Upper lobe of right lung (tissue), 1 donor: ENCODE measurements at regions not wholly inside any gene's neighbourhood (a gene's known extent, or its start where the extent isn't known, plus 50 kb on each side); places are given as distances from the start of the nearest gene placed in this dataset.

ENCODE experiments used
- ATAC-seq: fragments of 200-7000 bp; cut with Tn5 transposase; one replicate; pipeline ENCODE4 v1.9.1; 2020; ENCODE audit warnings: mild to moderate bottlenecking, moderate library complexity
- DNase-seq: peaks from one replicate; pipeline ENCODE4 v3.0.0-alpha.2; 2020
- H3K27ac ChIP-seq: fragments of 200-600 bp; one replicate; pipeline ENCODE4 v1.8.0; 2022
- H3K27me3 ChIP-seq: fragments of 200-600 bp; one replicate; pipeline ENCODE4 v1.8.0; 2022; ENCODE audit warnings: mild to moderate bottlenecking
- H3K36me3 ChIP-seq: fragments of 200-600 bp; one replicate; pipeline ENCODE4 v1.8.0; 2022
- H3K4me1 ChIP-seq: fragments of 200-600 bp; one replicate; pipeline ENCODE4 v1.8.0; 2022
- H3K4me3 ChIP-seq: fragments of 200-600 bp; one replicate; pipeline ENCODE4 v1.8.0; 2022; ENCODE audit warnings: mild to moderate bottlenecking
- H3K9me3 ChIP-seq: fragments of 200-600 bp; one replicate; pipeline ENCODE4 v1.8.0; 2022
- CTCF ChIP-seq: fragments of 200-600 bp; IDR thresholded peaks from one replicate; pipeline ENCODE4 v1.8.0; 2022; ENCODE audit warnings: antibody characterized with exemption
- intact Hi-C: fragments of 100-400 bp; cut with DNase I; formaldehyde crosslinking; loops from one replicate; pipeline ENCODE4 v1.11.0; 2022
- donor health status: DM: no; HTN: yes; CAD: no; lungs with severe emphysema.

GRCh38 chr3:70818145-70818544, 505.7 kb upstream of the MDFIC2 start:
- Histone ChIP-seq H3K9me3 (no peaks in the 10 kb centered on the region), H3K4me3 (no peak overlapping the region), H3K27ac (no peak overlapping the region), H3K4me1 (no peaks in the 10 kb centered on the region), H3K36me3 (no peaks in the 10 kb centered on the region), H3K27me3 (no peaks in the 10 kb centered on the region)
- DNase-seq (no peak), ATAC-seq (no peak)
- intact Hi-C loops = no loop called here
- no peak for TF ChIP-seq CTCF

GRCh38 chr3:70816346-70816745, 503.9 kb upstream of the MDFIC2 start:
- no peak for ATAC-seq

GRCh38 chr3:70815817-70816216, 503.4 kb upstream of the MDFIC2 start:
- intact Hi-C loops = no loop called here
- H3K36me3 ChIP-seq = no peaks in the 10 kb centered on the region
- H3K4me1 ChIP-seq = no peaks in the 10 kb centered on the region
- TF ChIP-seq CTCF = no peak
- no peak overlapping the region for H3K27ac ChIP-seq
- DNase-seq (no peak), ATAC-seq (no peak)
- no peaks in the 10 kb centered on the region for H3K27me3 ChIP-seq
- H3K9me3 ChIP-seq = no peaks in the 10 kb centered on the region
- no peak overlapping the region for H3K4me3 ChIP-seq

More at GRCh38 chr3:70816346-70816745, 503.9 kb upstream of the MDFIC2 start:
- Histone ChIP-seq H3K4me1 (no peaks in the 10 kb centered on the region), H3K4me3 (no peak overlapping the region), H3K9me3 (no peaks in the 10 kb centered on the region), H3K27me3 (no peaks in the 10 kb centered on the region), H3K27ac (no peak overlapping the region), H3K36me3 (no peaks in the 10 kb centered on the region)
- no peak for TF ChIP-seq CTCF
- no peak for DNase-seq
- intact Hi-C loops = no loop called here

- Histone ChIP-seq H3K4me1 (no peaks in the 10 kb centered on the region), H3K4me3 (no peak overlapping the region), H3K27ac (no peak overlapping the region), H3K36me3 (no peaks in the 10 kb centered on the region), H3K27me3 (no peaks in the 10 kb centered on the region), H3K9me3 (no peaks in the 10 kb centered on the region)
- no peak for TF ChIP-seq CTCF
- ATAC-seq (no peak), DNase-seq (no peak)
- intact Hi-C loops = no loop called here
These were observed 500.9 kb upstream of the MDFIC2 start for GRCh38 chr3:70813311-70813710.

GRCh38 chr3:70811880-70812279, 499.4 kb upstream of the MDFIC2 start:
- ATAC-seq (no peak), DNase-seq (no peak)
- Histone ChIP-seq H3K4me3 (no peak overlapping the region), H3K27ac (no peak overlapping the region), H3K4me1 (no peaks in the 10 kb centered on the region), H3K27me3 (no peaks in the 10 kb centered on the region), H3K36me3 (no peaks in the 10 kb centered on the region), H3K9me3 (no peaks in the 10 kb centered on the region)
- TF ChIP-seq CTCF = no peak
- intact Hi-C loops = no loop called here

GRCh38 chr3:70808881-70809280, 496.4 kb upstream of the MDFIC2 start:
- Histone ChIP-seq H3K27ac (no peak overlapping the region), H3K27me3 (no peaks in the 10 kb centered on the region), H3K36me3 (no peaks in the 10 kb centered on the region), H3K9me3 (no peaks in the 10 kb centered on the region), H3K4me1 (no peaks in the 10 kb centered on the region), H3K4me3 (no peak overlapping the region)
- intact Hi-C loops = no loop called here
- ATAC-seq (no peak), DNase-seq (no peak)
- TF ChIP-seq CTCF = no peak
